GM19467 (cell line): ENCODE measurements at regions not wholly inside any gene's neighbourhood (a gene's known extent, or its start where the extent isn't known, plus 50 kb on each side); places are given as distances from the start of the nearest gene placed in this dataset.
"Not testable (repeated sequence)": the region's sequence is repeated elsewhere in the genome, so short reads cannot be mapped to it uniquely, and the experiment has no call there.

Source experiments
- ATAC-seq: cut with Tn5 transposase; IDR thresholded peaks from one replicate; pipeline ENCODE4 v1.9.1; 2021; ENCODE audit warnings: mild to moderate bottlenecking, moderate library complexity; ENCODE audit not compliant: unreplicated experiment

DNA sequence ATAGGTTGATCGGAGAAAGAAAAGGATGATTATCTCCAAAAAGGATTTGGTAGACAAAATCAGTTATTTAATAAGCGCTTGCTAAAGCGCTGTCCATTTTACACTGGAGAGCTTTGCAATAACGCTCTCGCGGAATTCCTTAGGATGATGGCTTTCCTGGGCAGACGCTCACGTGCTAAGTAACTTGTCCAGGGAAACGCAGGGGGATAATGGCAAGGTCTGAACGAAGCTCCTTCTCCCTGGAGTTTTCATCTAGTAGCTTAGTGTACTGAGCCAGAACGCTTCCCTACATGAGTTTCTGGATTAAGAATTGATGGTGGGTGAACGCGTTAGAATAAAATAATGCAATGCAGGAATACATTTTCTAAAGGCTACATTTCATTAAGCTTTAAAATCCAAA is 739.5 kb upstream of the SALL3 start:
- no peak for ATAC-seq

DNA sequence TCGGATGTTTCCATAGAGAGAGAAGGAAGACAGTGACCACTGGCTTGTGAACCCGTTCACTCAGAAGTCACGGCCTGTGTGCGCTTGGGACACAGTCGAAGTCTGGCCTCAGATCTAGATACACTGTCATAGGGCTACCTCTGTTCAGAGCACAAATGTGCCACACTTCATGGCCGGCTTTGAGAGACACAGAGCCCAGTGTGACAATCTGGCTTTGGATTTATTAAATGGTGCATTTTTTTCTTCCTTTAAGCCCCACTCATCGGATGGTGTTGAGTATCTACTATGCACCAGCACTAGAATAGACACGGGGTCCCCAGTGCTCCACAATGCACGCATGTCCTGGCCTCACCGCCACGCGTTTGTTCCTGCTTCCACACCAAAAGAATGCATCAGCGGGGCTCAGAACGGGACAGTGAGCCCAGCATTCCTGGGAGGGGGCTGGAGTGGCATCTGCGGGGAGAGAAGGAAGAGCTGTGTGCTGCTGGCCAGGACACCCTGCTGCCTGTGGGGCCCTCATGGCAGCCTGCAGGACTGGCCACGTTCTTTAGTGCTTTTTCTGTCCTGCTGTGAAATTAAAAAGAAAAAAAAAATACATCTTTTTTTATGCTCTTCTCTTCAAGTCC is 738.9 kb upstream of the SALL3 start:
- no peak for ATAC-seq

DNA sequence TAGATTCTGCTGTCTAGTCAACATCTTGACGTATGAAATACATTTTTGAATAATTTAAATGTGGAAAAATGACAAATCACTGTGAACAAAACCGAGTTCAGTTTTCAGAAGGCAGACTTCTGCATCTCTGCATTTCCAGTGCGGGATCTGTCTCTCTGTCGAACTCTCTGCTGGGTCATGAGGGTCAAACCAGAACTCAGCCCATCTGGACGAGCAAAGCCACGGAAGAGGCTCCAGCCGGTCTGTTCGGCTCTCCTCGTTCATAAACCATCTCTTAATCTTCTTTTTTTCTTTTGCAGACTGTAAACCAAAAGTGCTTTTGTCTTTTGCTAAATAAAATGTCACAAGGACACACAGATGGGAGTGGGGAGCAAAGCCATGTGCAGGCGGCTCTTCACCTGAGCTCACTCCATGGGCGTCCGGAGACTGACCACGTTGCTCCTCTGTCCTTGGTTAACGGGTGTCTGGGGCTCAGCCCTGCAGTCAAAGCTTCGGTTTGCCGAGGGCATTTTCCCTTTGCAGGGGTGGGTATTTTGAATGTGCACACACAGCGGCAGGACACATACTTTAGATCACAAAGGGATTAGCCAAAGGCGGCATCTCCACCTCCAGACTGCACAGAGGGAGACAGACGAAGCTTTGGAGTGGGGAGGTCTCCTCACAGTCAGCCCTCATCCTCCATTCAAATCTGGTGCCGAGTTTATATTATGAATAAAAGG is 737.9 kb upstream of the SALL3 start:
- no peak for ATAC-seq

DNA sequence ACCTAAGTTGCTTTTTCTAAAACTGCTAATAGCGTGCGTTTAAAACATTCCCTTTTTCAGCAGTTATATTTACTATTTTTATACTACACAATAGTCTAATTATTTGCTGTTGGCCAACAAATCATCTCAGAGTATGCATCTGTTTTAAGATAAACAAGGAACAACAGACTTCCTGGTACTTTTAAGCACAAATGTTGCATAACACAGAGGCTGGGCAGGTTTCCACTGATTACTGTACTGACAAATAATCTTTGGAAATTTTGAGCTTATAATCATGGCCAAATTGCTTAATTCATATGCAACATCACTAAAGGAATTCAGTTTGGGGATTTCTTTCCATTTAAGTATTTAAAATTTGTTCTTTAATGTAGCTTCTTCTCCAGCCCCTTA is 737.4 kb upstream of the SALL3 start:
- ATAC-seq, result no peak

DNA sequence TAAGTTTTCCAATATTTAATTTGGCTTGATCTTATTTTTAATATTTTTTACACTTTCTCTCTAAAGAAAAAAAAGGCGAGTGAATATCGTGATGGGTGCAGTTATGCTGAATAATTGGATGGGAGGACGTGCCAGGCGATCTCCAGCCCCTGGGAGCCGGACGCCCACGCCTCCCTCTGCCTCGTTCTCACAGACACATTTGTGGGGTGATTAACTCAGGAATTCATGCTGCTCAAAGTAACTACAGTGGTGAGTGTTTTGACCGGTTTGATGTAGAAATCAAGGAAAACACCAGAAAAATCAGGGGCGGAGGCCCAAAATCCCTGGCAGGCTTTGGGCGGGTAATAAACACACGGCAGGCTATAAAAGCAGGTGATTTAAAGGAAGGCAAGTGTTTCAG is 736.8 kb upstream of the SALL3 start:
- ATAC-seq, result no peak

DNA sequence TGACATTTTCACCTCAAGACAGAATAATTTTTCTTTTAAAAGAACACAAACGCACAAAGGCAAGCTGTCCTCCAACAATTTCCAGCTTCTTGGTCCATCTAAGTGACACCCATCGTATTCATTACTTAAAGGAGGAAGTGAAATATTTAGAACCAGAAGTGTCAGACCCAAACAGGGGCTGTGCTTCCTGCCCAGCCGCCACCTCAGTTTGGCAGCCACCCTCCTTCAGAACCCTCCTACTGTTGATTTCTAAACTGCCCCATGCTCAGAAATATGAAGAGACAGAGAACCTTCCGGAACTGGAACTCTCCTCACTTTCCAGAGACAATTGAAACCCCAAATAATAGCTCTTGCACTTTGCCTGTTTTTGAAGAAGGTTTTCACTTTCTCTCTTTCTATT is 734.8 kb upstream of the SALL3 start:
- ATAC-seq, result no peak

DNA sequence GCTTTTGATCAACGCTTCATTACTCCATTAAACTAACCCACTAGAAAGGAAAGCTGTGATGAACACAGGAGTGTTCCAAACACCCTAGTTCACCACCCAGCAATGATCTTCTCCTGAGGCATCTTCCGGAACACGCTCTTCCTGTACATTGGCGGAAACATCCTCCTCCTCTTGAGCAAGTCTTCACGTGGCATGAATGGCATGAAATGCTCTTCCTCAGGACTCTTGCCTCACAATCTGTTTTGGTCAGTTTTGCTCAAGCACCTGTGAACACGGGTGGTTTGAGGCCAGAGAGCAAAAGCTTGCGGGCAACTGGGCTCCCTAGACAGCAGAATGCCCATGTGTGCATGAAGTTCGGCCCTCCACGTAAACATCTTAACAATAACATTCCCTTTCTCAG is 734.2 kb upstream of the SALL3 start:
- ATAC-seq, result no peak

DNA sequence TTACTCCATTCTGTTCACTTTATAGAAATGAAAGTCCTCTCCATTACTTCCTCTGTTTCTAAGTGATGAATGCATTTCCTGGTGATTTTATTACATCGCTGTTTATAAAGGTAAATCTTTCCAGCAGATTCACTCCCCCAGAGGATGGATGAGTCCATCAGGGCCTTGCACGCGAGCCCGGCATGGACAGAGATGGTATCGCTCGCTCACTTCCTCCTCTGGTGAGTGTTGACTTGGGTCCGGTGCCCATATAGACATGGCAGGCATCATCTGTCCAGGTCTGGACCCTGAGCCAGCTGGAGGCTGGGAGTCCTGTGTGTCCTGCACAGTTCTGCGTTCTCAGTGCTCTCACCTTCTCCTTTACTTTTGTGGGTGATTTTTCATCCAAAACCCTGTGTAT is 733.6 kb upstream of the SALL3 start:
- ATAC-seq, result no peak

DNA sequence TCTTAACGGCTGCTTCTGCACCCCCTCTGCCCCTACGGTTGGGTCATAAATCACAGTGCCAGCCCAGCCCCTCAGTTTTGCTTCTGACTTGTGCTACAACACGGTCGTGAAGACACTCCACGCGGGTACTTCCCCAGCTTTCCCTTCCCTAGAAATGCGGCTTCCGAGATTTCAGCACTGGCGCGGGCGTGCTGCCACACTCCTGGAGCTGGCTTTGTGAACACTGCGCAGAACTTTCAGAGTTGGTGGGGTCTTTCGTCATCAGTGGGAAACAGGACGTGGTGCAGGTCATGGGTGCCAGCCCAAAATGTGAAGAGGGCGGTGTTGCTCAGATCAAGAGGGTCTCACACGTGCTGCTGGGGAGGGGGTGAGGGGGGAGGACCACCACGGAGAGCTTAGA is 733.0 kb upstream of the SALL3 start:
- no peak for ATAC-seq

DNA sequence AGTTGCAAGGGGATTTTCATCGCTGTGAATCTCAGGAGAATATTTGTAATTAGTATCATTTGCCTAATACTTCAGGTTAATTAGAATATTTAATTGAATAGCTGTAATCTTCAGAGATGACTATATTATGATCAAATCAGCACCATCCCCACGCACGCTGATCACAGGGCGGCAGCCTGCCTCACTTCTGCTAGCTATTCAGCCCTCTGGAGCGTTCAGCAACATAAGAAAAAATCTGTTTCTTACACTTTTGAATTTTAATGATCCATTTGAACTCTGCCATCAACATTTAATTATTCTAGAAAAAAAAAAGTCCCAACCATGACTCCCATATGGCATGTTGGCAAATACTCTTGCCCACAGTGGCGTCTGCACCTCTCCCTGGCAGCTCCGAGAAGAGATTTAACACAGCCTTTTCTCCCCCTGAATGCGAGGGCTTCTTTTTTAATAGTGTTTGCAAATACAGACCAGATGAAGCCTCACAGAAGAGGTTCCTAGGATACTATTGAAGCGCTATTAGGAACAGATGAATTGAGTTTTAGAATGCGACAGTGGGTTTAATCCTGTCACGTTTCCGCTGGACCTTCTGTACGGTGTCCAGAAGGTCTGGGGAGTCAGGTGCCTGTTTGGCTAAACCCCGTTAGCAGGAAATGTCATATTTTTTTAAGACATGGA is 731.9 kb upstream of the SALL3 start:
- ATAC-seq, result no peak

DNA sequence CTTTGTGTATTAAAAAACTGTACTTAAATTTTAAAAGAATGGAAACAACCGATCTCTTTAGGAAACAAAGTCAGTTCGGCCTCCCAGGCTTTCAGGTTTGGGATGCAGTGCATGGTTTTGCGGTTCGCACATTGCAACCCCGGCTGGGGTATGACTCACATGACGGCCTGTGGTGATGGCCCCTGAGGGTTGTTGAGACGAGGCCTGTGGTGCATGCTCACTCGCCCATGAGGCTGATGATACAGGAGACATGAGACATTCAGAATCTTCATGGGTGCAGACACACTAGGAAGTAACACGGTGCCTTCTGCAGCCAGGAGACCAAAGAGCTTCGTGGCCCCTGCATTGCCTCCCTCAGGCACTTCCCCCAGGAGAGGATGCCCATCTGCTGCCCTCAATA is 724.6 kb upstream of the SALL3 start:
- ATAC-seq, result no peak

DNA sequence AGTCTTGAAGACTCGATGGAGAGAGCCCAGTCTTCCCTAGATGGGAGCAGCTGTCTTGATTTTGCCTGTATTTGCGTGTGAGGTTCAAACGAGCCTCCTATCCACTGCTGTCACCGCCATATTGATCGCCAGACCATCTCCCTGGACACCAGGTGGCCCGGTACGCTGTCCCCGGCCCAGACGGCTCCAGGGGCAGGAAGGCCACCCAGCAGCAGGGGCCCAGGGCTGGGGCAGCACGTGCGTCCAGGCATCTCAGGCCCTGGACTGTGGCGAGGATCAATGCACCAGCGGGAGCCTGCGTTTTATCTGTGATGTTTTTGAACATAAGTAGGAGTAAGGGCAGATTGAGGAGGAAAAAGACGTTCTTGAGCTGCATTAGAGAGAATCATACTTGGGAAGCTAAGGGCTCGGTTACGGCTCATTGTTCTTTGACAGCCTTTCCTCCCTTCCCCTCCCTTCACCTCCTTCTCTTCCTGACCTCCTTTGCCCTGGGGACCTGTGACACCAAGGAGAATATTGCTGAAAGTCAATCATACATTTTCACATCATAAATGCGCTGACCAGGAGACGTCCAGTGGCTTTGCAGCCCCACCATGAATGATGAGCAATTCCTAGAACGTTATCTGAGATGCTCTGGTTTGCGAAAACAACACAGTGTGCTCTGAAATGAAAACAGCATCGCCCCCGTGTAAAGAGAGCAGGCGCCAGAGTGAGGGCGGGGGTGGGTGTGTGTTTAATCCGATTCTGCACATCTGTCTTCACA is 711.2 kb upstream of the SALL3 start:
- no peak for ATAC-seq

DNA sequence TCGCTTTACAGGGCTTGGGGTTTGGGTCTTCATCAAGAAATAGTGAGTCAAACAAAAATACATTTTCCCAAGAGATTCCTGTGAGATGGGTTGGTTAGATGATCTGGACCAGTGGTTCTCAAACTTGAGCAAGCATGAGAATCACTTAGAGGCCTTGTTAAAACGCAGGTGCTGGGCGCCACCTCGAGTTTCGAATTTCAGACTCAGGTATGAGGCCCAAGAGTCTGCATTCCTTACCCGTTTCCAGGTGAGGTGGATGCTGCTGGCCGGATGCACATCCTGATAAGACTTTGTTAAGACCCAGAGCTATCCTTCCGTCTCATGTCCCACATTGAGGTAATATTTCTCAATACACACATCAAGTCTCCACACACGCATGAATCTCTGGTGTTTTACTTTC is 707.8 kb upstream of the SALL3 start:
- no peak for ATAC-seq

DNA sequence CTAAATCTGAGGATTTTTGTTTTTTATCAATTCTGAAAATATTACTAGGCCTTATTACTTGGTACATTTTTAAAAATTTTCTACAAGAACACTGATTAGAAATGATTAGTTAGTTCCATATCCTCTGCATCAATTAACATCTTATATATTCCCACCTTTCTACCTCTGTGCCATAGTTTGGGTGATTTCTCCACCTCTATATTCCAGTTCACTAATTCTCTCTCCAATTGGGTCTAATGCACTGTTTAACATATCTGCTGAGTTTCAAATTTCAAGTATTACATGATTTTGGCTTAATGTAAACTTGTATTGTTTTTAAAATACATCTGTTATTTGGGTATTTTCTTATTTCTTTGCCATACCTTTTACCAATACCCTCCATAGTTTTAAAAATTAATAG is 705.7 kb upstream of the SALL3 start:
- ATAC-seq, result no peak

DNA sequence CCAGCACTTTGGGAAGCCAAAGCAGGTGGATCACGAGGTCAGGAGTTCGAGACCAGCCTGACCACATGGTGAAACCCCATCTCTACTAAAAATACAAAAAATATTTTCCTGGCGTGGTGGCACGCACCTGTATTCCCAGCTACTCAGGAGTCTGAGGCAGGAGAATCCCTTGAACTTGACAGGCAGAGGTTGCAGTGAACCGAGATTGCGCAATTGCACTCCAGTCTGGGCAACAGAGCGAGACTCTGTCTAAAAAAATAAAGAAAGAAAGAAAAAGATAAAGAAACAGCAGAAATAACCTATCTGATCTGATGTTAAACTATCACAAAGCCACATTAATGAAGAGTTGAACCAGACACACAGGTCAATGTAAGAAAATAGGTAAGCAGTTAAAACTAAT is 696.2 kb upstream of the SALL3 start:
- ATAC-seq, result not testable (repeated sequence)

DNA sequence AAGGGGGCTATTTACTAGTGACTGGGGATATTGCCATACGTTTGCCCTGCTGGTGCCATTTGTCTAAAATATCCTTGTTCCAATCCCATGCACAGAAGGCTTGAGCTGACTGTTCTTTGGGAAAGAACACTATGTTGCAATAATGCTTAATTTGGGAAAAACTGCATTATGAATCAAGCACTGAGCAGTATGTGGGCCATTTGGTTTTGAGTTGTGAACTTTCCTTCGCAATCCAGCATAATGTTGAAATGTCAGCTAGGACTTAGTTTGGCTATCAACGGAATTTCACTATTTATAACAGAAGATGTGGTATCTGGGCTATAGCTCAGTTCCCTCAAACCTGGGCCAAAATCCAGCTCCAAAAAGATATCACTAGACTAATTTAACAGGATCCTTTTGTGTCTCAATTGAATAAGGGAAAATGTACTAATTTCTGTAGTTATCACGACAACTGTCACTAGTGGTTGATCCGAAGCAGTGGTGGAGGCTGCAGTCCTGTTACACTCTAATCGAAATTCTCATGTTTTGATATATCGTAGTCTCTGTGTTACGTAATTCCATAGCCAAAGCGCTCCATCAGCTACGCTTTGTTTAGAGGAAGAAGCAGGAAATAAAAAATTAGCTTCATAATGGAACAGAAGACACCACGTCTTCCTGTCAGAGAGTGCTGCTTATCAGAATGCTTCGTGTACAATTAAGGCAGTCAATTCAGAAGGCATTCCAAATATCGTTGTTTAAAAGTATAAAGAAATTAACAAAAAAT is 686.8 kb upstream of the SALL3 start:
- ATAC-seq, result no peak

DNA sequence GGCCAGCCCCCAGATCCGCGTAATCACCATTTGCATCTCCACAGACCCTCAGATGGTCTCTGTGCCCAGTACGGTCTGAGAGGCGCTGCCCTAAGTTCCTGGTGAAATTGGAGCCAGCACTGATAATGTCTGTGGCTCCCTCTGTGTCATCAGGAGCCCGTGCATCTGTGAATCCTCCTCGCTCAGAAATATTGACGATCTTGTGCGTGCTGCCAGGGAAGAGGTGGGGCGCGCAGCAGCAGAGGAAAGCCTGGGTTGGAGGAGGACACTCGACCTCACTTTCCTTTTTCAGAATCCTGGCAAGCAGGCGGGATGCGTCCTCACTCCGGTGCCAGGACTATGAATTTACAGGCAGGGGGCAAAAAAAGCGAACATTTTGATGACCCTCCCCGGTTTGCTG is 686.1 kb upstream of the SALL3 start:
- no peak for ATAC-seq

DNA sequence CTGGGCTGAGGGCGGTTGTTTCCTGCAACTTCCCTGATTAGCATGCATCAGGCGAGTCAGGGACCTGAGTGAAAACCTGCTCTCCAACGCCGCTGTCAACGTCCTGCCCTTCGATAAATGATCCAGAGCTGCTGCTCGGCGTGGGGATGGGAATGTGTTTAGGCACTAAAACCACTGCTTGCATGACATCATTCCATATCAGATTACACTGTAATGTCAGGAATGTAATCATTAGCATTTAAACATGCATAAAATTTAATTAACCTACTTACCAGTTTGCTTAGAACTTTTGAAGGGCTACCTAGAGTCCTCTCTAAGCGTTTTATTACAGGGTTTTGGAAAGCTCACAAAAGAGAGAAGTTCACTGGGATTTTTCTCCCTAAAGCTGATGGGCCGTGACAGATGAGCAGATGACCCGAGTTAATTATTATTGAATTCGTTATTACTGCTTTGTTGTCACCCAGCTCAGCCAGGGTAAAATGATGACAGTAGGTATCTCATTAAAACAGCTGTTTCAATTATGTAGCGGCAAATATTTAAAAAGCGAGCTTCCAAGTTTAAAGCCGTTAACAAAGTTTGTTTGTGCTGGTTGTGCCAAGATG is 685.6 kb upstream of the SALL3 start:
- no peak for ATAC-seq

DNA sequence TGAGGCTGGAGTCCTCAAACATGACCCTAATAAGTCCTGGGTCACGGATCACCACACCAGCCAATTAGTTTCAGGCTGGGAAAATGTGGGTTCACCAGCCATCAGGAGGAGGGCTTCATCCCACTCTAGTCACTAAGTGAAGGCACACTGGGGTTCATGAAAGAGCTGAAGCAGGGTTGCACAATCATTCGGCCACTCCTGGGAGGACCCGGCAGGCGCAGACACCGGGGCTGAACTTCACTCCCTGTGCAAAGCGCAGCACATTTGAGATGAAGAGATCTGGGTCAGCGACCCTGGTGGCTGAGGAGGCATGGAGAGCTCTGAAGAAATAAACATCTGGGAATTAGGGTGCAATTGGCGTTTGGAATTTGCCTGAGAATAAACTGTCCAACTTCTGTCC is 684.4 kb upstream of the SALL3 start:
- no peak for ATAC-seq

DNA sequence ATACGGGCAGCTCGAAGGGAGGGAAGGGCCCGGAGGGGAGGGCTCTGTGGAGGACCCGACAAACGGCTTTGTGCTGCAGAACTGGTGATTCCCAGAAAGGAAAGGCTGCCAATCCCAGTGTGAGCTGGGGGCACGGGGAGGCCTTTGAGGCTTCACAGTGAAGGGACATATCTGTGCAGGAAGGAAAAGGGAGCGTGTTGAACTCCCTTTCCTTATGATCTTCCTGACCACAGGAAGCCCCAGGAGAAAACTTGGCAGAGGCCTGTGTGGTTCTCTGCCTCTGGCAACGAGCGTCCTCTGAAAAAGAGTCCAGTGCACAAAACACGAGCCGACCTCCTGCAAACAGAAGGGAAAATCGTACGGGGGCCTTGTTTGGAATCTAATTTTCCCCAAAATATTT is 683.5 kb upstream of the SALL3 start:
- no peak for ATAC-seq

DNA sequence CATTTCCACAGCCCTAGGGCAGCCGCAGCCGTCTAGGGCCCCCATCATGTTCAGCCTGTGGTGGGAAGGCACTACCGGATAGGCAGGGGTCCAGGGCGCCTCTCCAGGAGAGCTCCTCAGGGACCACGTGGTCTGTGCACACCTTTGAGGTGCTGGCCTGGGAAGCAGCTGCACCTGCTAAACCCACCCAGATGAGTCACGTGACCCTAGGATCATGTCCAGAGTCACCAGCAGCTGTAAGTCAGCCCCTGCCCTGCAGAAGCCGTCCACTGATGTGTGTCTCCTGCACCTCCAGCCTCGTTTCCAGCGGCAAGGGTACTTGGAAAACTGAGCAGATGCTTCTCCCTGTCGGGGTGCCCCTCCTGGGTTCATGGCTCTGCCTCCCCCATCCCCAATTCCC is 682.6 kb upstream of the SALL3 start:
- ATAC-seq, result no peak
